ENCODE measurements at regions not wholly inside any gene's neighbourhood (a gene's known extent, or its start where the extent isn't known, plus 50 kb on each side); places are given as distances from the start of the nearest gene placed in this dataset.

DNA sequence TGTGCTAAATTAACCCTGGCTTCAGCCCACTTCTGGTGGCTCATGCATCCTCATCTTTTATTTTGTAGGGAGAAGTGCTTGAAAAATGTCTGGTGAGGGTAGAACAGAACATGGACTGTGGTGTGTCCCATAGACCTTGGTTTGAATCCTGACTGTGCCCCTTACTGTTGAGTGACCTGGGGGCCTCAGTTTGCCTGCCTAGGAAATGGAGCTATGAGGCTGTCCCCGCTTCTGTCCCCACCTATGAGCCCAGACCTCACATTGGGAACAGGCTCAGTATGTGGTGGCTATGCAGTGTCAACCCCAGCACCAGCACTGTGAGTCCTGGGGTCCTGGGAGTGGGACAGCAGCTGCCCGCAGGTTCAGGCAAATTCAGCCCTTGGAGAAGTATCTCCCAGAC is 186.3 kb upstream of the GSE1 start:
- Histone ChIP-seq H3K36me3 (ENCODE audit: control insufficient read depth, insufficient read depth, low read length) (peaks cover 7% of the 10 kb centered on the region), H3K9me3 (ENCODE audit: control insufficient read depth, insufficient read depth, low read length) (no peaks in the 10 kb centered on the region), H3K27me3 (ENCODE audit: control insufficient read depth, insufficient read depth, low read length) (peaks cover 5% of the 10 kb centered on the region), H3K4me1 (ENCODE audit: control insufficient read depth, insufficient read depth, low read length) (peaks cover 49% of the 10 kb centered on the region), H3K27ac (ENCODE audit: low read depth, low read length) (no peak overlapping the region), H3K4me3 (ENCODE audit: low read depth, low read length) (no peak overlapping the region)
- no peak for DNase-seq (ENCODE audit: low read depth in 4 of 6, low spot score in 6 of 6)
- 93% methylated on average over 2 of the region's 2 CpGs for WGBS (ENCODE audit: insufficient coverage)

DNA sequence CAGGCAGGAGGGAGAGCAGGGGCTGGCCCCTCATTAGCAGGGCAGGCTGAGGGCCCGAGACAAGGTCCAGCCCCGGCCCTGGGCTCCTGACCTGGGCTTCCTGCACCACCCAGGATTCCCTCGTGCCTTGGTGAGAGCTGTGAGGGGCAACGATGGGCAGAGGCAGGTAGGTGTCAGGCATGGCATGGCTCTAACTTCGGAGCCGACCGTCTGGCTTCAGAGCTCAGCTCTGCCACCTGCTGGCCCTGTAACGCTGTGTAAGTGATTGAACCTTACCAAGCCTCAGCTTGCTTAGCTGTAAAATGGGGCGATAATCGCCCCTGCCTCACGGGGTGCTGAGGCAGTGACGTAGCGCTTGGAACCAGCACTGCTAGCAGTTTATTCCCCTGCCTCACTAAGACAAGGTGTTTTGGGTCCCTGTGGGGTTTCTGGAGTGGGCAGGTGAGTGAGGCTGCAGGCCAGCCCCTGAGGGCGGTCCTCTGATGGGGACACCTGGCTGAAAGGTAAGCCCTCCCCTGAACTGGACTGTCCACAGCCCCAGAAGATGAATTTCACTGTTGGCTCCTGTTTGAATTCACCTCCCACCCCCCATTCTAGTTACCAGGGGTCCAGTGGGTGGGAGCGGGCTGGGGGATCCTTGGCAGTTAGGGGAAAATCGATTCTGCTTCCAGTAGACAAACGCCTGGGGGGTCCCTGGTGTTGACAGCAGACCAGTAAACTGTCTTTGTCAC is 184.8 kb upstream of the GSE1 start:
- WGBS (ENCODE audit: insufficient coverage) = 63% methylated on average over 14 of the region's 17 CpGs
- Histone ChIP-seq H3K27me3 (ENCODE audit: control insufficient read depth, insufficient read depth, low read length) (no peaks in the 10 kb centered on the region), H3K4me3 (ENCODE audit: low read depth, low read length) (no peak overlapping the region), H3K27ac (ENCODE audit: low read depth, low read length) (no peak overlapping the region), H3K4me1 (ENCODE audit: control insufficient read depth, insufficient read depth, low read length) (peaks cover 35% of the 10 kb centered on the region), H3K9me3 (ENCODE audit: control insufficient read depth, insufficient read depth, low read length) (no peaks in the 10 kb centered on the region), H3K36me3 (ENCODE audit: control insufficient read depth, insufficient read depth, low read length) (peaks cover 4% of the 10 kb centered on the region)
- DNase-seq (ENCODE audit: low read depth in 4 of 6, low spot score in 6 of 6) = peak in 1 of 6 donors; percentile 67

DNA sequence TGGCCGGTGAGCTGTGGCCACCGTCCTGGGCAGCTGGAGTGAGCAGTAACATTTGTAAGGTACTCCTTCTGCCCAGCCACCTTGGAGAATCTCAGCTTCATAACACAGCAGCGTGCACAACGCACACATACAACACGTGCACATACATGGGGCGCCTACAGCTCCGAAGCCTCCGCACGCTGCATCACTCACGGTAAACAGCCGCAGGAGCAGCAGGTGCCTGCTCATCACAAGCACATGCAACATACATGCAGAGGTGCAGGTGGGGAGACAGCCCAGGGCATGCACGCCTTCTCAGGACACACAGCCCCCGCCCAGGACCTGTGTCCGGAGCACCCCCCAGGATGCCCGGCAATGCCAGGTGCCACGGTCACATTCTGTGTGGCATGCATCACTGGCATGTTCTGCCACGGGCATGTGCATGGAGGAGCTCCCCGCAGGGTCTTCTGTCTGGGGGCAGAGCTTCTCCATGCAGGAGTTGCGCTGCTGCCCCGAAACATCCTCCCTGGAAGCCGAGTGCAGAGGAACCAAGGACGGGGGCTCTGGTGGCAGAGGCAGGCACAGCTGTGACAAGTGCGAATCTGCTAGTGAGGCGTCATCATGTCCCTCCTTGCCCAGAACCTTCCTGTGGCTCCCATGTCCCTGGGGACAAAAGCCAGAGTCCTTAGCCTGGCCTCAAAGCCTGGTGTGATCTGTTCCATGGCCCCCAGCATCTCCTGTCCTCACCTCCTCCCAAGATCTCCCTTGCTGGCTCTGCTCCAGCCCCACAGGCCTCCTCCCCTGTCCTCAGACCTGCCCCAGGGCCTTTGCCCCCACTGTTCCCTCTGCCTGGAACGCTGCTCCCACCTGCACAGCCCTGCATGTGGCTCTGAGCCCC is 184.0 kb upstream of the GSE1 start:
- peaks cover 4% of the 10 kb centered on the region for H3K36me3 ChIP-seq (ENCODE audit: control insufficient read depth, insufficient read depth, low read length)
- no peak overlapping the region for H3K27ac ChIP-seq (ENCODE audit: low read depth, low read length)
- H3K4me3 ChIP-seq (ENCODE audit: low read depth, low read length) = no peak overlapping the region
- H3K27me3 ChIP-seq (ENCODE audit: control insufficient read depth, insufficient read depth, low read length) = no peaks in the 10 kb centered on the region
- H3K9me3 ChIP-seq (ENCODE audit: control insufficient read depth, insufficient read depth, low read length) = no peaks in the 10 kb centered on the region
- no peak for DNase-seq (ENCODE audit: low read depth in 4 of 6, low spot score in 6 of 6)
- 88% methylated on average over 23 of the region's 25 CpGs for WGBS (ENCODE audit: insufficient coverage)
- peaks cover 30% of the 10 kb centered on the region for H3K4me1 ChIP-seq (ENCODE audit: control insufficient read depth, insufficient read depth, low read length)

DNA sequence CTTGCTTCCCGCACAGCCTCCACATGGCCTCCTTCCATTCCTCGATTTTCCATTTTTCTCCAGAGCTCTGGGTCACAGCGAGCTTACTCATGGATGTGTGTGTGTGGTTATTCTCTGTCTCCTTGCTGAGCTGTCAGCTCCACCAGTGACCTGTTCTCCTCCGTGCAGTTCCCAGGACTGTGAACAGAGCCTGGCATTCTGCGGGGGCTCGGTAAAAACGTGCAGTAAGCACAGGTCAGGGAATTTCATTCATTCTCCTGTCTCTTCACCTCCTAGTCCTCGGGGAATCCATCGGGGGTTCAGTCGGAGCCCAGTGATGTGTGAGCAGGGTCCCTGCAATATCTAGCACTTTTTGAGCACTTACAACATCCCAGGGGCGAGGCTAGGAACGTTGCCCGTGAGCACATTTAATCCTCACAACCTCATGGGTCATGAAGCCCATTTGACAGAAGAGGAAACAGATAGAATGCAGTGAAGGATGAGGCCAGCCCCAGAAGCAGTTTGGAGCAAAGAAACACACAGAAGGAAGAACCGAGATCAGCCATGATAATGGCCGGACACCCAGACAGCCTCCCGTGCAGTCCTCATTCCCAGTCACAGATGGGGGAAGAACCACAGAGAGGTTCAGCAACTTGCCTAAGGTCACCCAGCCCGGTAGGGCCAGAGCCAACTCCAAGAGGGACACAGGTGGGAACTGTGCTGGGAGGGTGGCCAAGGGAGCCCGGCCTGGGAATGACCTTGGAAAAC is 183.2 kb upstream of the GSE1 start:
- WGBS (ENCODE audit: insufficient coverage) = 75% methylated on average over 12 of the region's 18 CpGs
- Histone ChIP-seq H3K9me3 (ENCODE audit: control insufficient read depth, insufficient read depth, low read length) (no peaks in the 10 kb centered on the region), H3K4me1 (ENCODE audit: control insufficient read depth, insufficient read depth, low read length) (peaks cover 25% of the 10 kb centered on the region), H3K4me3 (ENCODE audit: low read depth, low read length) (no peak overlapping the region), H3K27me3 (ENCODE audit: control insufficient read depth, insufficient read depth, low read length) (no peaks in the 10 kb centered on the region), H3K27ac (ENCODE audit: low read depth, low read length) (no peak overlapping the region), H3K36me3 (ENCODE audit: control insufficient read depth, insufficient read depth, low read length) (no peaks in the 10 kb centered on the region)
- DNase-seq (ENCODE audit: low read depth in 4 of 6, low spot score in 6 of 6) = no peak

DNA sequence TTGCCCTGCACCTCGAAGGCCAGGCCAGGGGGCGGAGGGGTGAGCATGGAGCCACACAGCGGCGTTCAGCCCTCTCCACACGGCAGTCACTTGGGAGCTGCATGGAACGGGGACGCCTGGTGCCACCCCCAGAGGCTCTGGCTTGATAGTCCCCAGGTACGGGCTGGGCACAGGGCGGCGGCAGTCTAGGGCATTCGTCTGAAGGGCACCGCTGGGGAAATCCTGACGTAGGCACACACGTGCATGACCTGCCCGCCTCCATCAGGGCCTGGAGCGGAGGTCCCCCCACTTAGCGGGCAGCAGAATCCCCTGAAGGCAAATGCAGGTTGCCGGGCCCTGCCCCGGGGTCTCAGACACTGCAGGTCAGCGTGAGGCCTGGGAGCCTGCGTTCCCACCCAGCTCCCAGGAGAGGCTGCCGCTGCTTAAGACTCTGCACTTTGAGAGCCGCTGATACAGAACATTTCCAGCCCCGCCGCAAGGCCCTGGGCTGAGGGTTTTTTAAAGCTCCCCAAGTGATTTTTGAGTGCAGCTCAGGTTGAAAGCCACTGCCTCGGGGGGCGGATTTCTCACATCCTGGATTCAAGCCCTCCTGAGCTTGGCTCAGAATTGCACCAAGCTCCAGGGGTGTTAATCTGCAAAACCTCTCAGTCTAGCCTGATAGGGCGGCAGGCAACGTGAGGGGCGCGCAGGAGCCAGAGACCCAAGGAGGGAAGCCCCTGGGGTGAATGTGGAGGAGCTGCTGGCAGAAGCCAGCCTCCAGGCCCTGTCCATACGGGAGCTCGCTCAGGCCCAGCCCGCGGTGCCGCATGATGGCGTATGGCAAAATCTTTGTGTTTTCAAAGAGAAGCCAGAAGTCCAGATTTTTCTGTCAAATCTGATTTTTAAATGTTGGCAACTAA is 182.3 kb upstream of the GSE1 start:
- H3K36me3 ChIP-seq (ENCODE audit: control insufficient read depth, insufficient read depth, low read length) = no peaks in the 10 kb centered on the region
- H3K4me3 ChIP-seq (ENCODE audit: low read depth, low read length) = no peak overlapping the region
- WGBS (ENCODE audit: insufficient coverage) = 82% methylated on average over 37 of the region's 37 CpGs
- H3K27ac ChIP-seq (ENCODE audit: low read depth, low read length) = no peak overlapping the region
- peak in 1 of 6 donors; percentile 87 for DNase-seq (ENCODE audit: low read depth in 4 of 6, low spot score in 6 of 6)
- H3K4me1 ChIP-seq (ENCODE audit: control insufficient read depth, insufficient read depth, low read length) = peaks cover 24% of the 10 kb centered on the region
- H3K9me3 ChIP-seq (ENCODE audit: control insufficient read depth, insufficient read depth, low read length) = no peaks in the 10 kb centered on the region
- H3K27me3 ChIP-seq (ENCODE audit: control insufficient read depth, insufficient read depth, low read length) = no peaks in the 10 kb centered on the region

DNA sequence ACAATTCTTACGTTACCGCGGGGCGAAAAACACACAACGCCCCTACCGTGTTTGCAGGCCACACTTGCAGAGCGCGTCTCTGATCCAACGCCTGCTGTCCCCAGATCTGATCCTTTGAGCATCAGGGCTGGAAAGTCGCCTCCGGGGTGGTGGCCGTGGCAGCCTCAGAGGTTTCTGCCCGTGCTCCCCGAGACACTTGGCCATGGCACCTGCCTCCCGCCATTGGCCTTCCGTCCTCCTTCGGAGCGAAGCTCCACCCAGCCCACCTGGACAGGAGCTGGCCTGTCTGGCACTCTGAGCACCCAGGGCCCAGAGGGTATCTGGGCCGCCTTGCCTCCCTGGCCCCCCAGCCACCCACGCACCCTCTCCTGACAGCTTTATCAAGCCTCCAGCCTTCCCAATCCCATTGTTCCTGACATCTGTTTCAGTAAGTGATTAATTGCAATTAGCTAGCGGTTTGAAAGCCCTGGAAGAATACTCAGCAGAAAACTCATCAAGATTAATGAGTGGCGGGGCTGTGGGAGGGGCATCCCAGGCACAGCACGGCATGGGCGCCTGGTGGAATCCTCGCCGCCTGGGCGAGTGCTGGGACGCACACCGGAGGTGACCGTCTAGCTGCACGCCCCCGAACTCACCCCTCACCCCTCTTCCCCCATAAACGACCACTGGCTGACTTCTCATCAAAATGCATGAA is 181.5 kb upstream of the GSE1 start:
- no peaks in the 10 kb centered on the region for H3K27me3 ChIP-seq (ENCODE audit: control insufficient read depth, insufficient read depth, low read length)
- no peak overlapping the region for H3K27ac ChIP-seq (ENCODE audit: low read depth, low read length)
- H3K9me3 ChIP-seq (ENCODE audit: control insufficient read depth, insufficient read depth, low read length) = no peaks in the 10 kb centered on the region
- 78% methylated on average over 22 of the region's 33 CpGs for WGBS (ENCODE audit: insufficient coverage)
- no peaks in the 10 kb centered on the region for H3K36me3 ChIP-seq (ENCODE audit: control insufficient read depth, insufficient read depth, low read length)
- peak in 2 of 6 donors; percentile 75 to 85 for DNase-seq (ENCODE audit: low read depth in 4 of 6, low spot score in 6 of 6)
- peaks cover 32% of the 10 kb centered on the region for H3K4me1 ChIP-seq (ENCODE audit: control insufficient read depth, insufficient read depth, low read length)
- H3K4me3 ChIP-seq (ENCODE audit: low read depth, low read length) = no peak overlapping the region

DNA sequence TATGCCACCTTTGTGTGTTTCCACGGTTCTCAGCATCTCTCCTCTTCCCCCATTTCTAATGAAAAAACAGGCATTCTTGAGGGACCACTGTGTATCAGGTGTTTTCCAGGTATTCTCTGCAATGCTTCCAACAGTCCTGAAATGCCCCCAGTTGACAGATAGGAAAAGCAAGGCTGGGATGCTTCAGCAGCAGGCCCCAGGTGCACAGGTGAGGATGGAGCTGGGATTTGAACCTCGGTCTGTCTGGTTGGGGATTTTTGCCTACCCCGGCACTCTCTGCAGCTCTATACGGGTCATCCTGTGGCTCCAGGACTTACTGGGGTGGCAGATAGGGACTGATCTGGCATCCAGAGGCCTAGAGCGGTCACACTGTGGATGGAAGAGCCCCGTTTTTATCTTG is 180.5 kb upstream of the GSE1 start:
- no peak for DNase-seq (ENCODE audit: low read depth in 4 of 6, low spot score in 6 of 6)
- peaks cover 43% of the 10 kb centered on the region for H3K4me1 ChIP-seq (ENCODE audit: control insufficient read depth, insufficient read depth, low read length)
- no peaks in the 10 kb centered on the region for H3K27me3 ChIP-seq (ENCODE audit: control insufficient read depth, insufficient read depth, low read length)
- no peaks in the 10 kb centered on the region for H3K9me3 ChIP-seq (ENCODE audit: control insufficient read depth, insufficient read depth, low read length)
- no peak overlapping the region for H3K27ac ChIP-seq (ENCODE audit: low read depth, low read length)
- 91% methylated on average over 6 of the region's 6 CpGs for WGBS (ENCODE audit: insufficient coverage)
- H3K36me3 ChIP-seq (ENCODE audit: control insufficient read depth, insufficient read depth, low read length) = no peaks in the 10 kb centered on the region
- H3K4me3 ChIP-seq (ENCODE audit: low read depth, low read length) = no peak overlapping the region

DNA sequence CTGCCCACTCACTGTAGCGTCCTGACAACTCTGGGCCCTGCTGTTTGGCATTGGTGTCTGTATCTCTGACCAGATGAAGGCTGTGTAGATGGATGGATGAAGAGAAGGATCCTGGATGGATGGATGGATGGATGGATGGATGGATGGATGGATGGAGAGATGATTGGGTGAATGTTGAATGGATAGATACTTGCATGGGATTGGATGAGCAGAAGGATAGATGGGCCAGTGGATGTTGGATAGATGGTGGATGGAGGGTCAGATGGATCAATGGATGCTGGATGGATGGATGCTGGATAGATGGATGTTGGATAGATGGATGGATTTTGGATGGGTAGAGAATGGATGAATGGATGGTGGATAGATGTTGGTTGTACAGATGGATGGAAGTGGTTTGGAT is 179.6 kb upstream of the GSE1 start:
- no peak overlapping the region for H3K27ac ChIP-seq (ENCODE audit: low read depth, low read length)
- peaks cover 51% of the 10 kb centered on the region for H3K4me1 ChIP-seq (ENCODE audit: control insufficient read depth, insufficient read depth, low read length)
- WGBS (ENCODE audit: insufficient coverage) = 100% methylated on average over 1 of the region's 1 CpG
- no peaks in the 10 kb centered on the region for H3K27me3 ChIP-seq (ENCODE audit: control insufficient read depth, insufficient read depth, low read length)
- no peaks in the 10 kb centered on the region for H3K9me3 ChIP-seq (ENCODE audit: control insufficient read depth, insufficient read depth, low read length)
- DNase-seq (ENCODE audit: low read depth in 4 of 6, low spot score in 6 of 6) = no peak
- H3K4me3 ChIP-seq (ENCODE audit: low read depth, low read length) = no peak overlapping the region
- no peaks in the 10 kb centered on the region for H3K36me3 ChIP-seq (ENCODE audit: control insufficient read depth, insufficient read depth, low read length)

Data from spinal cord (tissue), 9 donors.